Right atrium auricular region (tissue), 2 donors: ENCODE measurements at regions not wholly inside any gene's neighbourhood (a gene's known extent, or its start where the extent isn't known, plus 50 kb on each side); places are given as distances from the start of the nearest gene placed in this dataset.

ENCODE experiments used
- DNase-seq: peaks from one replicate; pipeline ENCODE4 v3.0.0-alpha.2; 2019; ENCODE audit warnings: low spot score
- H3K27ac ChIP-seq, 2 donors: fragments of 200-600 bp; sonication (generic); 1 replicate in 1 of 2; 2 replicates in 1 of 2; pipeline ENCODE4 v1.5.1; 2016 to 2019
- H3K27me3 ChIP-seq, 2 donors: fragments of 200-600 bp; sonication (generic); one replicate each; pipeline versions ENCODE4 v1.5.1 to v1.6.0; 2017 to 2019
- H3K36me3 ChIP-seq: fragments of 200-600 bp; sonication (generic); one replicate; pipeline ENCODE4 v1.5.1; 2016
- H3K4me1 ChIP-seq, 2 donors: fragments of 200-600 bp; sonication (generic); one replicate each; pipeline versions ENCODE4 v1.5.1 to v1.6.0; 2017 to 2019
- H3K4me3 ChIP-seq, 2 donors: fragments of 200-600 bp; sonication (generic); 1 replicate in 1 of 2; 2 replicates in 1 of 2; pipeline ENCODE4 v1.5.1; 2017 to 2019; ENCODE audit warnings: mild to moderate bottlenecking in 1 of 2, moderate library complexity in 1 of 2
- H3K9me3 ChIP-seq, 2 donors: fragments of 200-600 bp; sonication (generic); one replicate each; pipeline ENCODE4 v1.5.1; 2019
- TF ChIP-seq, protein P1 (sequence below), 2 donors: fragments of 200-600 bp; sonication (generic); IDR thresholded peaks; one replicate each; pipeline ENCODE4 v1.5.1; 2019; ENCODE audit warnings: antibody characterized with exemption in 2 of 2

DNA sequence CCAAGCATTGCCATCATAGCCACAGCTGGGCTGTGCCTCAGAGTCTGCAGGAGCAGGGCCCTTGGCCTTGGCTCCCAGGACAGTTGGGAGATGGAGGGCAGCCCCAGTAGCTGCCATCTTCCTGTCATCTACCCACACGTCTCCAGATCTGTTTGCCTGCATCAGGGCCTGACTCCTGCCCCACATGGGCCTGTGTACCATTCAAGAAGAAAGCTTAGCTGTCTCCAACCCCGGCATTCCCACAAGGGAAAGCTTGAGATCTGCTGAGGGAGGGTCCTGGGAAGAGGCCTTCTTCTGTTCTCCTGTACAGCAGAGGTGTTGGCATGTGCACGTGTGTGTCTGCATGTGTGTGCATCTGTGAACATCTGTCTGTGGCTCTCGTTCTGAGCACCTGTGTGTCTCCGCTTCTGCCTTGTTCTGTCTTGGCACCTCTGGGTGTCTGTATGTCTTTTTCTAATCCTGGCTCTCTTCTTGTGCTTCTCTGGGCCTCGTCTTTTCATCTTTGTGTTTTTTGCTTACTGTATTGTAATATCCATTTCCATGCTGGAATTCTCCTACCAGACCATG lies 122.2 kb downstream of the MRM1 start:
- H3K36me3 ChIP-seq, result no peaks in the 10 kb centered on the region
- peaks cover 0 to 14% of the 10 kb centered on the region in 2 donors for H3K4me1 ChIP-seq
- no peak for DNase-seq
- H3K9me3 ChIP-seq, result no peaks in the 10 kb centered on the region
- H3K4me3 ChIP-seq, result no peak overlapping the region
- TF ChIP-seq, protein P1, sequence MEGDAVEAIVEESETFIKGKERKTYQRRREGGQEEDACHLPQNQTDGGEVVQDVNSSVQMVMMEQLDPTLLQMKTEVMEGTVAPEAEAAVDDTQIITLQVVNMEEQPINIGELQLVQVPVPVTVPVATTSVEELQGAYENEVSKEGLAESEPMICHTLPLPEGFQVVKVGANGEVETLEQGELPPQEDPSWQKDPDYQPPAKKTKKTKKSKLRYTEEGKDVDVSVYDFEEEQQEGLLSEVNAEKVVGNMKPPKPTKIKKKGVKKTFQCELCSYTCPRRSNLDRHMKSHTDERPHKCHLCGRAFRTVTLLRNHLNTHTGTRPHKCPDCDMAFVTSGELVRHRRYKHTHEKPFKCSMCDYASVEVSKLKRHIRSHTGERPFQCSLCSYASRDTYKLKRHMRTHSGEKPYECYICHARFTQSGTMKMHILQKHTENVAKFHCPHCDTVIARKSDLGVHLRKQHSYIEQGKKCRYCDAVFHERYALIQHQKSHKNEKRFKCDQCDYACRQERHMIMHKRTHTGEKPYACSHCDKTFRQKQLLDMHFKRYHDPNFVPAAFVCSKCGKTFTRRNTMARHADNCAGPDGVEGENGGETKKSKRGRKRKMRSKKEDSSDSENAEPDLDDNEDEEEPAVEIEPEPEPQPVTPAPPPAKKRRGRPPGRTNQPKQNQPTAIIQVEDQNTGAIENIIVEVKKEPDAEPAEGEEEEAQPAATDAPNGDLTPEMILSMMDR (IDR thresholded peaks at IDR 0.05), result no peak
- H3K27me3 ChIP-seq, result peaks cover 0 to 4% of the 10 kb centered on the region in 2 donors
- H3K27ac ChIP-seq, result no peak overlapping the region

DNA sequence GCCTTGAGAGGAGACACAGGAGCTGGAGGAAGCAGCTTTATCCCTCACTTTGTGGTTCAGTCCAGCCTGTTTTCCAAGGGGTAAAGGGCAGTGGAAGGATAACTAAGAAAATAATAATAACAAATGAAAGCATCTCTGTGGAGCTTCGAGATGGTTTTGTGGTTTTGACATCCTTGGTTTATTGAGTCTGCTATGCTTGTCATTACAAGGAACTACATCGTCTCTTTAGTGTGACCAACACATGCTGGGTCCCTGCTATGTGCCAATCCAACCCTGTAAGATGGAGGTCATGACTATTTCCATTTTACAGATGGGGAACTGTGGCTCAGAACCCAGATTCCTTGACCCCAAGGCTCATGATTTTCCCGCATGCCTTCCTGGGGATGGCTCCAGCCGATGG lies 124.8 kb downstream of the MRM1 start:
- Histone ChIP-seq H3K9me3 (no peaks in the 10 kb centered on the region), H3K4me3 (no peak overlapping the region), H3K4me1 (peaks cover 0 to 14% of the 10 kb centered on the region in 2 donors), H3K27me3 (peaks cover 4 to 14% of the 10 kb centered on the region in 2 donors), H3K27ac (no peak overlapping the region), H3K36me3 (no peaks in the 10 kb centered on the region)
- TF ChIP-seq, protein P1 (IDR thresholded peaks at IDR 0.05), result no peak
- no peak for DNase-seq

DNA sequence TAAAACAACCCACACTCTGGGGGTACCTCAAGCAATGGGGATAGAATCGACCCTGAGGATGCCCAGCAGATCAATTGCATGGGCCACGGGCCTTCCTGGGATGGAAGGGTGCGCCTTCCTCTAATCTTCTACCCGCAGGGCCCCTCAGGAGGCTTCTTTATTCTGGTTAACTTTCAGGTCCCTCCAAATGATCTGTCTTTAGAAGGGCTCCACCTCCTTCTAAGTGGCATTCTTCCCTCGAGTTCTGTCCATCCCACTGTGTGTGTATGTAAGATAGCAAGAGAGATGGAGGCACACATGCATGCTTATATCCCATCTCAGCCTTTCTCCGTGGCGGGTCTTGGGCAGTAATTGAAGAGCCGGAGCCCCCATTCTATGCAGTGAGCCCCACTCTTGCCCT lies 125.7 kb downstream of the MRM1 start:
- H3K36me3 ChIP-seq, result no peaks in the 10 kb centered on the region
- no peaks in the 10 kb centered on the region for H3K9me3 ChIP-seq
- H3K27me3 ChIP-seq, result peaks cover 4 to 14% of the 10 kb centered on the region in 2 donors
- H3K27ac ChIP-seq, result no peak overlapping the region
- peaks cover 0 to 8% of the 10 kb centered on the region in 2 donors for H3K4me1 ChIP-seq
- no peak overlapping the region for H3K4me3 ChIP-seq
- no peak for DNase-seq
- TF ChIP-seq, protein P1 (IDR thresholded peaks at IDR 0.05), result no peak

DNA sequence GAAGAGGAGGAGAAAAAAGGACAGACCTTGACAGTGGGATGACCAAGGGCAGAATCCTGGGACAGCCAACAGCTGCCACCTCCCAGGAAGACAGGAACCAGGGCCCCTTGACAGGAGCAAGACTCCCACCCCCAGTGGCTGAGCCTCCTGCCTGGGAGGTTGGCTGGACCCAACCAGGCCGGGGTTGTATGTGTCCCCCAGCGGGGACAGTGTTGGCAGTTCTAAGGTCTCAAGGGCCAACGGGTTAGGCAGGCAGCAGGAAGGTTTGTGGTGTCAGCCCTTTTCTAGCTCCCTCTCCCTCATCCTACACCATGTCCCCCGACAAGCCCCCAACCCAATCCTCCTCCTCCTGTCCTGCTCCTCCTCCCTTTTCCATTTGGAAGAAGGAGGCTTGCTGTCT lies 126.2 kb downstream of the MRM1 start:
- H3K4me1 ChIP-seq, result peaks cover 0 to 3% of the 10 kb centered on the region in 2 donors
- no peak overlapping the region for H3K4me3 ChIP-seq
- TF ChIP-seq, protein P1 (IDR thresholded peaks at IDR 0.05), result no peak
- peaks cover 4 to 14% of the 10 kb centered on the region in 2 donors for H3K27me3 ChIP-seq
- H3K27ac ChIP-seq, result no peak overlapping the region
- H3K36me3 ChIP-seq, result no peaks in the 10 kb centered on the region
- H3K9me3 ChIP-seq, result no peaks in the 10 kb centered on the region
- DNase-seq, result no peak

DNA sequence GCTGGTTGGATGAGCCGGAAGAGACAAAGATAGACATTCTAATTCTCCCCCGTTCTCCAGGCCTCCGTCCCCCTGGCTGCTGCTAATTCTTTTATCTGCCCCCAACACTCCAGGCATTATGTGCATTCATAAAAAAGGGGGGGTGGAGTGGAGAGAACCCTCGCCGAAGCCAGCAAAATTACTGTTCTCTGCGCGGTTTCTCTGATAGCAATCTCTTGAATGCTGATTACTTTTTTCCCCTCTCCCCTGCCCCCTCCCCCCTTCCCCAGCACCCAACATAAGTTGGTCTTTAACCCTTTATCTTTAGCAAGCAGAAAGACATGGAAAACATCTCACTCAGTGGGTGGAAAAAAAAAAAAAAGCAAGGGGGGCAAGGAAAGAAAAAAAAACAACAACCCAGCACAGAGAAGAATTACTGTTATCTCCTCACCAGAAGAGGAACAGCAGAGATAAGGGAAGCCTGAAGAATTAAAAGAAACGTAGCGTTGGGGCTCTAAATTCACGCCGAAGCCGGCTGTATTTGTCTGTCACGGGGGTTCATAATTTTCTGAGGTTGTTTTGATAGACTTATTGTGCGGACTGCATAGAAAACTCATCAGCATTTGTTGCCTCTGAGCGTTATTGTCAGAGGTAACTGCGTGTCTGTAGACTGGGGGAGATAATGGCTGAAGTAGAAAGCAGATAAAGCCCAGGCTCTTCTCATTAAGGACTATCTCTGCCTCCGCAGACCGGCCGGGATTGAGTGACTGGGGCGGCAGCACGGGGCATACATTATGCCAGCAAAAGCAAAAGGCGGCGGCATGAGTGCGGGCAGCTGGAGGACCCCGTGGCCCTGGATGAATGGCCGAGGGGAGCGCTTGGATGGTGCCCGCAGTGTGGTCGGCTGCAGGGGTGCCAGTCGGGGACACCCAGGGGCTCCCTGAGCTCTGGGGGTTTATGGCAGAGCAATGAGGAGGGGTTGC lies 126.9 kb downstream of the MRM1 start:
- Histone ChIP-seq H3K27ac (no peak overlapping the region), H3K9me3 (no peaks in the 10 kb centered on the region), H3K27me3 (peaks cover 4 to 14% of the 10 kb centered on the region in 2 donors), H3K4me1 (no peaks in the 10 kb centered on the region), H3K36me3 (no peaks in the 10 kb centered on the region), H3K4me3 (no peak overlapping the region)
- no peak for DNase-seq
- TF ChIP-seq, protein P1 (IDR thresholded peaks at IDR 0.05), result no peak
